NB4 (cell line): ENCODE measurements at regions not wholly inside any gene's neighbourhood (a gene's known extent, or its start where the extent isn't known, plus 50 kb on each side); places are given as distances from the start of the nearest gene placed in this dataset.

ENCODE experiments used
- MYC ChIP-seq: IDR thresholded peaks from 2 replicates; pipeline ENCODE4 v1.6.1; 2011; ENCODE audit warnings: low read depth, low read length
- POLR2A ChIP-seq: IDR thresholded peaks from 2 replicates; pipeline ENCODE4 v1.6.1; 2011; ENCODE audit warnings: mild to moderate bottlenecking; ENCODE audit not compliant: insufficient read length; ENCODE audit errors: extremely low read depth
- TF ChIP-seq, protein P1 (sequence below): IDR thresholded peaks from 2 replicates; pipeline ENCODE4 v1.6.1; 2011; ENCODE audit warnings: low read depth, low read length
- TF ChIP-seq, protein P2 (sequence below): IDR thresholded peaks from one replicate; pipeline ENCODE4 v1.5.1; 2012; ENCODE audit warnings: low read depth, low read length

DNA sequence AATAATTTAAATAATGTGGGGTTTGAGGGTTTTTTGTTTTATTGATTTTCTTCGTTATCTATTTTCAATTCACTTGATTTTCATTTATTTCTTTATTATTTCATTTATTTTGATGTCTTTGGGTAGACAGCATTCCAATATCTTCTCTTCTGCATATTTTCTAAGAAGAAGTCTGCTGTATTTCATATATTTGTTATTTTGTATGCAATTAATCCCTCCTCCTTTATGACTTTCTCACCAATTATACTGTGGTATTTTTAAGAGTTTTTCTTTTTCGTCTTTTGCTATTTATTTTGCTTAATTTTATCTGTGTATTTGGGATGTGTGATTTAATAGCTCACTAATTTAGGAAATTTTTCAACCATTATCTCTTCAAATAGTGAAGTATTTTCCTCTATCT lies 1444.4 kb upstream of the MIR17HG start:
- TF ChIP-seq POLR2A (no peak), MYC (no peak)
- TF ChIP-seq, protein P1, sequence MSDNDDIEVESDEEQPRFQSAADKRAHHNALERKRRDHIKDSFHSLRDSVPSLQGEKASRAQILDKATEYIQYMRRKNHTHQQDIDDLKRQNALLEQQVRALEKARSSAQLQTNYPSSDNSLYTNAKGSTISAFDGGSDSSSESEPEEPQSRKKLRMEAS, result no peak
- TF ChIP-seq, protein P2, sequence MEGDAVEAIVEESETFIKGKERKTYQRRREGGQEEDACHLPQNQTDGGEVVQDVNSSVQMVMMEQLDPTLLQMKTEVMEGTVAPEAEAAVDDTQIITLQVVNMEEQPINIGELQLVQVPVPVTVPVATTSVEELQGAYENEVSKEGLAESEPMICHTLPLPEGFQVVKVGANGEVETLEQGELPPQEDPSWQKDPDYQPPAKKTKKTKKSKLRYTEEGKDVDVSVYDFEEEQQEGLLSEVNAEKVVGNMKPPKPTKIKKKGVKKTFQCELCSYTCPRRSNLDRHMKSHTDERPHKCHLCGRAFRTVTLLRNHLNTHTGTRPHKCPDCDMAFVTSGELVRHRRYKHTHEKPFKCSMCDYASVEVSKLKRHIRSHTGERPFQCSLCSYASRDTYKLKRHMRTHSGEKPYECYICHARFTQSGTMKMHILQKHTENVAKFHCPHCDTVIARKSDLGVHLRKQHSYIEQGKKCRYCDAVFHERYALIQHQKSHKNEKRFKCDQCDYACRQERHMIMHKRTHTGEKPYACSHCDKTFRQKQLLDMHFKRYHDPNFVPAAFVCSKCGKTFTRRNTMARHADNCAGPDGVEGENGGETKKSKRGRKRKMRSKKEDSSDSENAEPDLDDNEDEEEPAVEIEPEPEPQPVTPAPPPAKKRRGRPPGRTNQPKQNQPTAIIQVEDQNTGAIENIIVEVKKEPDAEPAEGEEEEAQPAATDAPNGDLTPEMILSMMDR, result no peak
